Endodermal cell (in vitro differentiated cells): ENCODE measurements at regions not wholly inside any gene's neighbourhood (a gene's known extent, or its start where the extent isn't known, plus 50 kb on each side); places are given as distances from the start of the nearest gene placed in this dataset.
A peak's percentile ranks its signal among the peaks of the same experiment; 100 is the strongest.

ENCODE experiments used
- DNase-seq: peaks from one replicate; pipeline ENCODE4 v3.0.0-alpha.2; 2017
- H3K27ac ChIP-seq: 2 replicates; pipeline ENCODE4 v1.5.1; 2013; ENCODE audit warnings: mild to moderate bottlenecking, low read depth, low read length, moderate library complexity
- H3K27me3 ChIP-seq: 2 replicates; pipeline ENCODE4 v1.6.1; 2013; ENCODE audit warnings: mild to moderate bottlenecking, low read length, moderate library complexity; ENCODE audit not compliant: insufficient read depth, control insufficient read depth, poor library complexity, severe bottlenecking
- H3K36me3 ChIP-seq: 2 replicates; pipeline ENCODE4 v1.7.0; 2013; ENCODE audit warnings: mild to moderate bottlenecking, low read length, moderate library complexity; ENCODE audit not compliant: control insufficient read depth, insufficient read depth
- H3K4me1 ChIP-seq: one replicate; pipeline ENCODE4 v1.7.0; 2013; ENCODE audit warnings: low read length; ENCODE audit not compliant: control insufficient read depth, insufficient read depth
- H3K4me3 ChIP-seq: 2 replicates; pipeline ENCODE4 v1.5.1; 2013; ENCODE audit warnings: mild to moderate bottlenecking, low read length, moderate library complexity
- H3K9ac ChIP-seq: 2 replicates; pipeline ENCODE4 v1.6.1; 2013; ENCODE audit warnings: mild to moderate bottlenecking, low read length, moderate library complexity; ENCODE audit not compliant: poor library complexity, severe bottlenecking; ENCODE audit errors: extremely low read depth
- H3K9me3 ChIP-seq: 2 replicates; pipeline ENCODE4 v1.6.1; 2013; ENCODE audit warnings: mild to moderate bottlenecking, low read length, moderate library complexity; ENCODE audit not compliant: control insufficient read depth
- H3K27ac Mint-ChIP-seq: 2 replicates; pipeline ENCODE4 v1.8.0; 2020; ENCODE audit warnings: mixed read lengths
- H3K27me3 Mint-ChIP-seq: 2 replicates; pipeline ENCODE4 v1.8.0; 2021; ENCODE audit warnings: mild to moderate bottlenecking, mixed read lengths; ENCODE audit not compliant: insufficient read depth
- H3K36me3 Mint-ChIP-seq: 2 replicates; pipeline ENCODE4 v1.8.0; 2020; ENCODE audit warnings: low read depth, mixed read lengths
- H3K4me1 Mint-ChIP-seq: 2 replicates; pipeline ENCODE4 v1.8.0; 2020; ENCODE audit warnings: mixed read lengths
- H3K4me3 Mint-ChIP-seq: 2 replicates; pipeline ENCODE4 v1.8.0; 2020; ENCODE audit warnings: mild to moderate bottlenecking, moderate library complexity, mixed read lengths
- H3K9me3 Mint-ChIP-seq: 2 replicates; pipeline ENCODE4 v1.8.0; 2020; ENCODE audit warnings: mild to moderate bottlenecking, mixed read lengths
- CTCF ChIP-seq: fragments of 200-600 bp; sonication (generic); conservative IDR thresholded peaks from 2 replicates; pipeline ENCODE4 v1.5.0; 2021; ENCODE audit warnings: antibody characterized with exemption, mild to moderate bottlenecking
- WGBS, 2 experiments: methylation state at CpG; one replicate each; pipeline versions ENCODE4 v1.1.5 to v1.1.7; 2013; ENCODE audit warnings: missing lambda C conversion rate in 2 of 2, mixed read lengths in 1 of 2; ENCODE audit not compliant: insufficient coverage in 1 of 2, insufficient read length in 1 of 2; 5-methylcytosine and 5-hydroxymethylcytosine counted together

- DNase-seq: no peak
These were observed 501.6 kb upstream of the TNP1 start for GRCh38 chr2:217361483-217361880.

GRCh38 chr2:217360781-217361482 lies 501.1 kb upstream of the TNP1 start:
- H3K4me3 ChIP-seq: no peak overlapping the region
- H3K36me3 Mint-ChIP-seq: no peaks in the 10 kb centered on the region
- peak; percentile 23 for TF ChIP-seq CTCF
- peaks cover 12% of the 10 kb centered on the region for H3K27me3 Mint-ChIP-seq
- no peaks in the 10 kb centered on the region for H3K9me3 ChIP-seq
- no peak overlapping the region for H3K27ac Mint-ChIP-seq
- H3K27ac ChIP-seq: no peak overlapping the region
- no peaks in the 10 kb centered on the region for H3K27me3 ChIP-seq
- H3K4me1 Mint-ChIP-seq: peaks cover 63% of the 10 kb centered on the region
- H3K36me3 ChIP-seq: no peaks in the 10 kb centered on the region
- DNase-seq: no peak
- no peak overlapping the region for H3K9ac ChIP-seq
- H3K4me3 Mint-ChIP-seq: no peak overlapping the region
- H3K9me3 Mint-ChIP-seq: no peaks in the 10 kb centered on the region
- peaks cover 40% of the 10 kb centered on the region for H3K4me1 ChIP-seq
- WGBS, 2 experiments: 54 to 83% methylated on average over 3 to 4 of the region's 4 CpGs

More at GRCh38 chr2:217361483-217361880, 501.6 kb upstream of the TNP1 start:
- no peaks in the 10 kb centered on the region for H3K9me3 ChIP-seq
- Mint-ChIP-seq H3K9me3 (no peaks in the 10 kb centered on the region), H3K27ac (no peak overlapping the region), H3K27me3 (peaks cover 12% of the 10 kb centered on the region), H3K36me3 (no peaks in the 10 kb centered on the region), H3K4me1 (peaks cover 59% of the 10 kb centered on the region), H3K4me3 (no peak overlapping the region)
- WGBS, 2 experiments: 100% methylated on average over 1 of the region's 2 CpGs; no CpG with 5 or more reads in 1 of the 2 experiments
- no peaks in the 10 kb centered on the region for H3K36me3 ChIP-seq
- H3K4me3 ChIP-seq: no peak overlapping the region
- H3K27me3 ChIP-seq: no peaks in the 10 kb centered on the region
- no peak for TF ChIP-seq CTCF
- H3K4me1 ChIP-seq: peaks cover 39% of the 10 kb centered on the region
- H3K9ac ChIP-seq: no peak overlapping the region
- no peak overlapping the region for H3K27ac ChIP-seq

- WGBS, 2 experiments: 92 to 94% methylated on average over 2 of the region's 2 CpGs
- peaks cover 12% of the 10 kb centered on the region for H3K27me3 Mint-ChIP-seq
- no peak for DNase-seq
- H3K27ac Mint-ChIP-seq: no peak overlapping the region
- peaks cover 68% of the 10 kb centered on the region for H3K4me1 Mint-ChIP-seq
- Histone ChIP-seq H3K27ac (no peak overlapping the region), H3K9ac (no peak overlapping the region), H3K27me3 (no peaks in the 10 kb centered on the region), H3K4me3 (no peak overlapping the region), H3K36me3 (no peaks in the 10 kb centered on the region), H3K9me3 (no peaks in the 10 kb centered on the region), H3K4me1 (peaks cover 36% of the 10 kb centered on the region)
- TF ChIP-seq CTCF: no peak
- no peaks in the 10 kb centered on the region for H3K36me3 Mint-ChIP-seq
- H3K4me3 Mint-ChIP-seq: no peak overlapping the region
- no peaks in the 10 kb centered on the region for H3K9me3 Mint-ChIP-seq
These were observed 500.2 kb upstream of the TNP1 start for GRCh38 chr2:217360111-217360510.
